HL-60 (cell line): ENCODE measurements at regions not wholly inside any gene's neighbourhood (a gene's known extent, or its start where the extent isn't known, plus 50 kb on each side); places are given as distances from the start of the nearest gene placed in this dataset.
"Not testable (repeated sequence)": the region's sequence is repeated elsewhere in the genome, so short reads cannot be mapped to it uniquely, and the experiment has no call there.

Source experiments
- DNase-seq, 2 experiments: peaks; one replicate each; pipeline ENCODE4 v3.0.0-alpha.2; 2010 to 2020; ENCODE audit warnings: low read depth in 1 of 2, low spot score in 1 of 2
- H3K27ac ChIP-seq: fragments of 250-450 bp; sonication (Bioruptor Pico); replicated peaks from 2 replicates; pipeline ENCODE4 v1.5.1; 2020; ENCODE audit warnings: mild to moderate bottlenecking, moderate library complexity
- H3K27me3 ChIP-seq: fragments of 250-450 bp; sonication (Bioruptor Pico); 2 replicates; pipeline ENCODE4 v1.5.1; 2021; ENCODE audit warnings: mild to moderate bottlenecking, moderate library complexity; ENCODE audit not compliant: insufficient read depth, poor library complexity, severe bottlenecking
- H3K4me3 ChIP-seq: replicated peaks from 2 replicates; pipeline ENCODE4 v1.5.1; 2011; ENCODE audit warnings: mild to moderate bottlenecking, control low read depth, low read length; ENCODE audit not compliant: insufficient read depth
- CTCF ChIP-seq: IDR thresholded peaks from one replicate; pipeline ENCODE4 v1.5.1; 2011; ENCODE audit warnings: low read length, control low read depth, inconsistent platforms; ENCODE audit not compliant: insufficient read depth
- GABPA ChIP-seq: IDR thresholded peaks from 2 replicates; pipeline ENCODE4 v1.6.1; 2012; ENCODE audit warnings: low read depth
- POLR2AphosphoS5 ChIP-seq: IDR thresholded peaks from 2 replicates; pipeline ENCODE4 v1.6.1; 2012; ENCODE audit warnings: low read depth
- REST ChIP-seq: IDR thresholded peaks from 2 replicates; pipeline ENCODE4 v1.6.1; 2012; ENCODE audit warnings: low read depth; ENCODE audit not compliant: insufficient replicate concordance
- SPI1 ChIP-seq: IDR thresholded peaks from 2 replicates; pipeline ENCODE4 v1.6.1; 2012; ENCODE audit warnings: low read depth, mild to moderate bottlenecking, borderline replicate concordance

- Histone ChIP-seq H3K27ac (no peak overlapping the region), H3K4me3 (no peak overlapping the region), H3K27me3 (no peaks in the 10 kb centered on the region)
- DNase-seq, result no peak
- no peak for TF ChIP-seq SPI1
- TF ChIP-seq REST, result no peak
- TF ChIP-seq GABPA, result no peak
- no peak for TF ChIP-seq CTCF
- TF ChIP-seq POLR2AphosphoS5, result no peak
Measured at GRCh38 chr10:121327727-121328126, 270.5 kb downstream of the FGFR2 start.

GRCh38 chr10:121329631-121330030 is 268.6 kb downstream of the FGFR2 start:
- not testable (repeated sequence) for DNase-seq, H3K27ac ChIP-seq, H3K27me3 ChIP-seq, H3K4me3 ChIP-seq

- no peak for DNase-seq
- Histone ChIP-seq H3K27me3 (no peaks in the 10 kb centered on the region), H3K27ac (no peak overlapping the region), H3K4me3 (no peak overlapping the region)
- no peak for TF ChIP-seq CTCF
- TF ChIP-seq POLR2AphosphoS5, result no peak
- no peak for TF ChIP-seq REST
- TF ChIP-seq SPI1, result no peak
- no peak for TF ChIP-seq GABPA
Measured at GRCh38 chr10:121330563-121330962, 267.7 kb downstream of the FGFR2 start.

GRCh38 chr10:121332353-121332752 is 265.9 kb downstream of the FGFR2 start:
- H3K4me3 ChIP-seq, result no peak overlapping the region
- DNase-seq, result no peak
- no peaks in the 10 kb centered on the region for H3K27me3 ChIP-seq
- TF ChIP-seq CTCF, result no peak
- no peak for TF ChIP-seq POLR2AphosphoS5
- no peak for TF ChIP-seq REST
- no peak for TF ChIP-seq GABPA
- no peak for TF ChIP-seq SPI1
- no peak overlapping the region for H3K27ac ChIP-seq
